Hepatocyte (in vitro differentiated cells): ENCODE measurements at regions not wholly inside any gene's neighbourhood (a gene's known extent, or its start where the extent isn't known, plus 50 kb on each side); places are given as distances from the start of the nearest gene placed in this dataset.
A peak's percentile ranks its signal among the peaks of the same experiment; 100 is the strongest.

ENCODE experiments used
- DNase-seq: peaks from one replicate; pipeline ENCODE4 v3.0.0-alpha.2; 2016; ENCODE audit warnings: low spot score
- H2AFZ ChIP-seq: fragments of 200-600 bp; sonication (generic); 2 replicates; pipeline ENCODE4 v1.6.0; 2016; ENCODE audit warnings: antibody characterized with exemption, mild to moderate bottlenecking
- H3K27ac ChIP-seq: fragments of 200-600 bp; sonication (generic); 2 replicates; pipeline ENCODE4 v1.5.1; 2016; ENCODE audit warnings: mild to moderate bottlenecking
- H3K27me3 ChIP-seq: fragments of 200-600 bp; sonication (generic); 2 replicates; pipeline ENCODE4 v1.6.1; 2016
- H3K36me3 ChIP-seq: fragments of 200-600 bp; sonication (generic); replicated peaks from 2 replicates; pipeline ENCODE4 v1.5.1; 2016; ENCODE audit warnings: low read depth; ENCODE audit not compliant: insufficient read depth
- H3K4me1 ChIP-seq: fragments of 200-600 bp; sonication (generic); 2 replicates; pipeline ENCODE4 v1.5.1; 2016; ENCODE audit warnings: mild to moderate bottlenecking, moderate library complexity; ENCODE audit not compliant: insufficient read depth
- H3K4me2 ChIP-seq: fragments of 200-600 bp; sonication (generic); 2 replicates; pipeline ENCODE4 v1.6.0; 2016
- H3K4me3 ChIP-seq: fragments of 200-600 bp; sonication (generic); 2 replicates; pipeline ENCODE4 v1.5.1; 2016; ENCODE audit warnings: mild to moderate bottlenecking
- H3K79me2 ChIP-seq: fragments of 200-600 bp; sonication (generic); 2 replicates; pipeline ENCODE4 v1.6.0; 2017; ENCODE audit warnings: mild to moderate bottlenecking
- H3K9me2 ChIP-seq: fragments of 200-600 bp; sonication (generic); replicated peaks from 2 replicates; pipeline ENCODE4 v1.6.0; 2017; ENCODE audit warnings: mild to moderate bottlenecking; ENCODE audit not compliant: insufficient read depth
- H3K9me3 ChIP-seq: fragments of 200-600 bp; sonication (generic); 2 replicates; pipeline ENCODE4 v1.5.1; 2016; ENCODE audit warnings: low read depth, mild to moderate bottlenecking
- H4K20me1 ChIP-seq: fragments of 200-600 bp; sonication (generic); 2 replicates; pipeline ENCODE4 v1.6.0; 2016; ENCODE audit warnings: mild to moderate bottlenecking; ENCODE audit not compliant: insufficient read depth, poor library complexity, severe bottlenecking
- EZH2 ChIP-seq: fragments of 200-600 bp; sonication (generic); IDR thresholded peaks from 2 replicates; pipeline ENCODE4 v1.6.1; 2016; ENCODE audit warnings: antibody characterized with exemption, mild to moderate bottlenecking, borderline replicate concordance
- EZH2phosphoT487 ChIP-seq: fragments of 200-600 bp; sonication (generic); IDR thresholded peaks from one replicate; pipeline ENCODE4 v1.6.1; 2018; ENCODE audit warnings: antibody characterized with exemption, mild to moderate bottlenecking, low read depth, moderate library complexity; ENCODE audit not compliant: unreplicated experiment, severe bottlenecking
- WGBS: methylation state at CpG from one replicate; pipeline ENCODE4 v1.1.6; 2016; ENCODE audit warnings: low lambda C conversion rate; ENCODE audit errors: missing lambda C conversion rate; 5-methylcytosine and 5-hydroxymethylcytosine counted together
- TF ChIP-seq, protein P1 (sequence below): fragments of 200-600 bp; sonication (generic); IDR thresholded peaks from 2 replicates; pipeline ENCODE4 v1.5.1; 2016; ENCODE audit warnings: antibody characterized with exemption, mild to moderate bottlenecking; ENCODE audit not compliant: poor library complexity

DNA sequence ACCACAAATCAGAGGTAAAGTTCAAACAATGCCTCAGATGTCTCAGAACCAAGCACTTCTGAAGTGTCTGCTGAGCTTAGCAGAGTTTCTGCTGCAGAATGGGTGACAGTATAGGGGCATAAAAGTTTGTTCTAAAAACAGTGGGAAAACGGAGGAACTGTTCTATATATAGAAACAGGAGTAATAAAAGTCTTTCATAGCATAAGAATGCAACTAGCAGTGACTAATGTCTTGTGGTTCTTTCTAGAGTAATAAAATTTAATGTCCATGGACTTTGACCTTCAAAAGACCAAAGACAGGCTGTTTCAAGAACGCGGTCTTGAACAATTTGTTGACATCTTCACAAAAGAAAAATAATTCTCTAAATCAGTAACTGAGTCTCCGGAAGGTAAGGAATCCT is 107.5 kb upstream of the FAR2 start:
- TF ChIP-seq EZH2 (no peak), EZH2phosphoT487 (no peak)
- TF ChIP-seq, protein P1, sequence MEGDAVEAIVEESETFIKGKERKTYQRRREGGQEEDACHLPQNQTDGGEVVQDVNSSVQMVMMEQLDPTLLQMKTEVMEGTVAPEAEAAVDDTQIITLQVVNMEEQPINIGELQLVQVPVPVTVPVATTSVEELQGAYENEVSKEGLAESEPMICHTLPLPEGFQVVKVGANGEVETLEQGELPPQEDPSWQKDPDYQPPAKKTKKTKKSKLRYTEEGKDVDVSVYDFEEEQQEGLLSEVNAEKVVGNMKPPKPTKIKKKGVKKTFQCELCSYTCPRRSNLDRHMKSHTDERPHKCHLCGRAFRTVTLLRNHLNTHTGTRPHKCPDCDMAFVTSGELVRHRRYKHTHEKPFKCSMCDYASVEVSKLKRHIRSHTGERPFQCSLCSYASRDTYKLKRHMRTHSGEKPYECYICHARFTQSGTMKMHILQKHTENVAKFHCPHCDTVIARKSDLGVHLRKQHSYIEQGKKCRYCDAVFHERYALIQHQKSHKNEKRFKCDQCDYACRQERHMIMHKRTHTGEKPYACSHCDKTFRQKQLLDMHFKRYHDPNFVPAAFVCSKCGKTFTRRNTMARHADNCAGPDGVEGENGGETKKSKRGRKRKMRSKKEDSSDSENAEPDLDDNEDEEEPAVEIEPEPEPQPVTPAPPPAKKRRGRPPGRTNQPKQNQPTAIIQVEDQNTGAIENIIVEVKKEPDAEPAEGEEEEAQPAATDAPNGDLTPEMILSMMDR, result no peak
- peak overlapping the region; percentile 40 for H3K4me2 ChIP-seq
- H3K4me1 ChIP-seq, result peaks cover 40% of the 10 kb centered on the region
- H3K27ac ChIP-seq, result peak overlapping the region; percentile 89
- H3K27me3 ChIP-seq, result no peaks in the 10 kb centered on the region
- WGBS, result 31% methylated on average over 4 of the region's 4 CpGs
- H3K9me3 ChIP-seq, result no peaks in the 10 kb centered on the region
- H3K36me3 ChIP-seq, result no peaks in the 10 kb centered on the region
- H3K4me3 ChIP-seq, result no peak overlapping the region
- DNase-seq, result peak; percentile 59
- H2AFZ ChIP-seq, result no peak overlapping the region
- H4K20me1 ChIP-seq, result no peaks in the 10 kb centered on the region
- H3K9me2 ChIP-seq, result no peaks in the 10 kb centered on the region
- H3K79me2 ChIP-seq, result no peaks in the 10 kb centered on the region

- Histone ChIP-seq H3K27ac (peak overlapping the region; percentile 89), H3K27me3 (no peaks in the 10 kb centered on the region), H3K4me2 (peak overlapping the region; percentile 39), H3K79me2 (no peaks in the 10 kb centered on the region), H3K36me3 (no peaks in the 10 kb centered on the region), H3K4me1 (peaks cover 40% of the 10 kb centered on the region), H2AFZ (no peak overlapping the region), H3K9me2 (no peaks in the 10 kb centered on the region), H3K9me3 (no peaks in the 10 kb centered on the region), H4K20me1 (no peaks in the 10 kb centered on the region), H3K4me3 (no peak overlapping the region)
- TF ChIP-seq EZH2phosphoT487, result no peak
- no peak for TF ChIP-seq EZH2
- TF ChIP-seq, protein P1, result no peak
- no peak for DNase-seq
- WGBS, result 67% methylated on average over 1 of the region's 1 CpG
Measured at GRCh38 chr12:29043069-29043468, 106.0 kb upstream of the FAR2 start.

- Histone ChIP-seq H4K20me1 (no peaks in the 10 kb centered on the region), H3K27me3 (no peaks in the 10 kb centered on the region), H3K4me2 (no peak overlapping the region), H3K9me2 (no peaks in the 10 kb centered on the region), H3K4me3 (no peak overlapping the region), H3K36me3 (no peaks in the 10 kb centered on the region), H3K79me2 (no peaks in the 10 kb centered on the region), H3K27ac (no peak overlapping the region), H3K9me3 (no peaks in the 10 kb centered on the region), H2AFZ (no peak overlapping the region), H3K4me1 (peaks cover 26% of the 10 kb centered on the region)
- WGBS, result 32% methylated on average over 2 of the region's 2 CpGs
- DNase-seq, result no peak
- no peak for TF ChIP-seq EZH2
- TF ChIP-seq, protein P1, result no peak
- no peak for TF ChIP-seq EZH2phosphoT487
Measured at GRCh38 chr12:29044799-29045198, 104.3 kb upstream of the FAR2 start.

- Histone ChIP-seq H3K9me3 (no peaks in the 10 kb centered on the region), H3K36me3 (no peaks in the 10 kb centered on the region), H3K27me3 (no peaks in the 10 kb centered on the region), H3K9me2 (no peaks in the 10 kb centered on the region), H4K20me1 (no peaks in the 10 kb centered on the region), H3K4me1 (no peaks in the 10 kb centered on the region), H3K27ac (no peak overlapping the region), H3K4me2 (no peak overlapping the region), H3K79me2 (no peaks in the 10 kb centered on the region), H2AFZ (no peak overlapping the region), H3K4me3 (no peak overlapping the region)
- no peak for TF ChIP-seq EZH2
- TF ChIP-seq, protein P1, result no peak
- 74% methylated on average over 4 of the region's 4 CpGs for WGBS
- no peak for DNase-seq
Measured at GRCh38 chr12:29048787-29049186, 100.3 kb upstream of the FAR2 start.
